Heart left ventricle (tissue), 16 donors: ENCODE measurements at regions not wholly inside any gene's neighbourhood (a gene's known extent, or its start where the extent isn't known, plus 50 kb on each side); places are given as distances from the start of the nearest gene placed in this dataset.

ENCODE experiments used
- ATAC-seq, 4 donors: fragments of 200-7000 bp; cut with Tn5 transposase; one replicate each; pipeline ENCODE4 v1.9.1; 2020 to 2022; ENCODE audit warnings: moderate library complexity in 4 of 4, mild to moderate bottlenecking in 3 of 4, moderate number of reproducible peaks in 1 of 4
- DNase-seq, 5 donors: peaks; one replicate each; pipeline ENCODE4 v3.0.0-alpha.2; 2020
- H3K27ac ChIP-seq, 12 donors: fragments of 200-600 bp; sonication (generic) in 4 of 12; one replicate each; pipeline versions ENCODE4 v1.5.0 to v1.8.0; 2016 to 2022; ENCODE audit warnings: mild to moderate bottlenecking in 2 of 12
- H3K27me3 ChIP-seq, 9 donors: fragments of 200-600 bp; sonication (generic) in 2 of 9; one replicate each; pipeline versions ENCODE4 v1.5.1 to v1.8.0; 2016 to 2022; ENCODE audit warnings: mild to moderate bottlenecking in 3 of 9
- H3K36me3 ChIP-seq, 9 donors: fragments of 200-600 bp; sonication (generic) in 2 of 9; one replicate each; pipeline versions ENCODE4 v1.5.0 to v1.8.0; 2018 to 2022; ENCODE audit warnings: mild to moderate bottlenecking in 2 of 9
- H3K4me1 ChIP-seq, 12 donors: fragments of 200-600 bp; sonication (generic) in 4 of 12; one replicate each; pipeline versions ENCODE4 v1.5.0 to v1.8.0; 2016 to 2022; ENCODE audit warnings: mild to moderate bottlenecking in 3 of 12
- H3K4me3 ChIP-seq, 12 donors: fragments of 200-600 bp; sonication (generic) in 4 of 12; one replicate each; pipeline versions ENCODE4 v1.5.0 to v1.8.0; 2017 to 2022; ENCODE audit warnings: mild to moderate bottlenecking in 9 of 12, moderate library complexity in 4 of 12
- H3K9me3 ChIP-seq, 12 donors: fragments of 200-600 bp; sonication (generic) in 4 of 12; one replicate each; pipeline versions ENCODE4 v1.5.0 to v1.8.0; 2016 to 2022; ENCODE audit warnings: mild to moderate bottlenecking in 1 of 12
- CTCF ChIP-seq, 12 donors: fragments of 200-600 bp; sonication (generic) in 4 of 12; IDR thresholded peaks; one replicate each; pipeline versions ENCODE4 v1.5.0 to v1.8.0; 2018 to 2022; ENCODE audit warnings: antibody characterized with exemption in 12 of 12, mild to moderate bottlenecking in 5 of 12
- POLR2A ChIP-seq, 2 donors: fragments of 450-650 bp; IDR thresholded peaks; one replicate each; pipeline ENCODE4 v1.6.1; 2017; ENCODE audit warnings: antibody characterized with exemption in 2 of 2, mild to moderate bottlenecking in 2 of 2, moderate library complexity in 2 of 2
- WGBS, 4 donors: extraction: QIAGEN DNeasy Blood & Tissue Kit in 2 of 4; methylation state at CpG; one replicate each; pipeline versions ENCODE4 v1.1.5 to v1.1.7; 2013 to 2018; 5-methylcytosine and 5-hydroxymethylcytosine counted together
- intact Hi-C, 10 donors: fragments of 100-400 bp; cut with DNase I; formaldehyde crosslinking; loops; one replicate each; pipeline versions ENCODE4 v1.11.1 to v1.14.2; 2022
- donor health status: ischemic (EF 13 %, LVEDD 7.1; RV severe dilation, severe dysfunction).
- donor health status: healthy with polysubstance abuse.
- donor health status: DM: no; HTN: yes; CAD: no.
- donor health status: DM: no; HTN: no; CAD: no.
- donor health status: ischemic (EF 25% LVEDD 6.9; RV normal size, moderate dysfunction).
- donor health status: ischemic (EF 25% LVEDD 5.7; RV mildly dilated, moderate dysfunction).
- donor health status: healthy.
- donor health status: DM: yes; HTN: yes; CAD: no.
- donor health status: ischemic (EF 35%, LVEDD 5.7; RV mildly dilated, moderate dysfunction).
- donor health status: nonischemic (EF 11% LVEDD 7.7; RV severe dilation, severe dysfunction).
- donor health status: DM: yes; HTN: yes; CAD: no.
- donor health status: PGD.
- donor health status: ischemic (EF 29% LVEDD 5.4; RV normal size, mild dysfunction).
- donor health status: nonischemic (EF 23%, LVEDD 6.1; RV moderate dilation, normal function).

- no peak overlapping the region for H3K4me3 ChIP-seq
- TF ChIP-seq CTCF (IDR thresholded peaks at IDR 0.05), result no peak
- no peak for TF ChIP-seq POLR2A (IDR thresholded peaks at IDR 0.05)
- H3K27me3 ChIP-seq, result no peaks in the 10 kb centered on the region
- ATAC-seq, result peak; percentile 78 to 95 (median 87)
- WGBS, 4 donors, result 45 to 61% (median 54%) methylated on average over 4 of the region's 4 CpGs
- H3K27ac ChIP-seq, result peak overlapping the region in 8 of 12 donors; percentile 13 to 65 (median 50)
- intact Hi-C loops, result no loop called here
- H3K9me3 ChIP-seq, result no peaks in the 10 kb centered on the region
- peaks cover 0 to 21% (median 2%) of the 10 kb centered on the region in 12 donors for H3K4me1 ChIP-seq
- peak in 4 of 5 donors; percentile 24 to 36 (median 27) for DNase-seq
- H3K36me3 ChIP-seq, result no peaks in the 10 kb centered on the region
Measured at GRCh38 chr6:81172056-81172740, 580.3 kb downstream of the TENT5A start.

GRCh38 chr6:81169166-81169565 is 583.3 kb downstream of the TENT5A start:
- TF ChIP-seq POLR2A (IDR thresholded peaks at IDR 0.05) (no peak), CTCF (IDR thresholded peaks at IDR 0.05) (no peak)
- Histone ChIP-seq H3K9me3 (no peaks in the 10 kb centered on the region), H3K27me3 (no peaks in the 10 kb centered on the region), H3K4me1 (peaks cover 0 to 21% (median 2%) of the 10 kb centered on the region in 12 donors), H3K36me3 (no peaks in the 10 kb centered on the region), H3K27ac (no peak overlapping the region), H3K4me3 (no peak overlapping the region)
- ATAC-seq (no peak), DNase-seq (no peak)
- 47 to 53% (median 49%) methylated on average over 2 of the region's 2 CpGs for WGBS, 4 donors
- intact Hi-C loops, result no loop called here

GRCh38 chr6:81166770-81167169 is 585.7 kb downstream of the TENT5A start:
- DNase-seq (no peak), ATAC-seq (no peak)
- no peaks in the 10 kb centered on the region for H3K27me3 ChIP-seq
- intact Hi-C loops, result no loop called here
- H3K36me3 ChIP-seq, result no peaks in the 10 kb centered on the region
- no peak overlapping the region for H3K27ac ChIP-seq
- peaks cover 0 to 7% (median 0%) of the 10 kb centered on the region in 12 donors for H3K4me1 ChIP-seq
- TF ChIP-seq CTCF (IDR thresholded peaks at IDR 0.05) (no peak), POLR2A (IDR thresholded peaks at IDR 0.05) (no peak)
- H3K9me3 ChIP-seq, result no peaks in the 10 kb centered on the region
- no peak overlapping the region for H3K4me3 ChIP-seq

- intact Hi-C loops, result no loop called here
- TF ChIP-seq POLR2A (IDR thresholded peaks at IDR 0.05) (no peak), CTCF (IDR thresholded peaks at IDR 0.05) (no peak)
- Histone ChIP-seq H3K27ac (no peak overlapping the region), H3K36me3 (no peaks in the 10 kb centered on the region), H3K27me3 (no peaks in the 10 kb centered on the region), H3K4me1 (no peaks in the 10 kb centered on the region), H3K9me3 (peaks cover 0 to 1% (median 0%) of the 10 kb centered on the region in 12 donors), H3K4me3 (no peak overlapping the region)
- DNase-seq, result no peak
- WGBS, 4 donors, result 68 to 90% (median 76%) methylated on average over 2 of the region's 2 CpGs
- ATAC-seq, result no peak
Measured at GRCh38 chr6:81158956-81159355, 593.5 kb downstream of the TENT5A start.
